Ascending aorta (tissue), 2 donors: ENCODE measurements at regions not wholly inside any gene's neighbourhood (a gene's known extent, or its start where the extent isn't known, plus 50 kb on each side); places are given as distances from the start of the nearest gene placed in this dataset.

Experiments used
- DNase-seq, 2 donors: peaks; one replicate each; pipeline ENCODE4 v3.0.0-alpha.2; 2019; ENCODE audit warnings: low spot score in 2 of 2
- H3K27ac ChIP-seq, 2 donors: fragments of 200-600 bp; sonication (generic); one replicate each; pipeline ENCODE4 v1.5.1; 2016 to 2017; ENCODE audit warnings: mild to moderate bottlenecking in 1 of 2
- H3K27me3 ChIP-seq: fragments of 200-600 bp; sonication (generic); one replicate; pipeline ENCODE4 v1.5.1; 2017
- H3K36me3 ChIP-seq, 2 donors: fragments of 200-600 bp; sonication (generic); one replicate each; pipeline ENCODE4 v1.5.1; 2016
- H3K4me1 ChIP-seq, 2 donors: fragments of 200-600 bp; sonication (generic); one replicate each; pipeline ENCODE4 v1.5.1; 2016 to 2017; ENCODE audit warnings: mild to moderate bottlenecking in 1 of 2
- H3K4me3 ChIP-seq, 2 donors: fragments of 200-600 bp; sonication (generic); one replicate each; pipeline ENCODE4 v1.5.1; 2016 to 2017; ENCODE audit warnings: mild to moderate bottlenecking in 1 of 2
- H3K9me3 ChIP-seq, 2 donors: fragments of 200-600 bp; sonication (generic); one replicate each; pipeline ENCODE4 v1.5.1; 2016
- CTCF ChIP-seq, 3 experiments: fragments of 200-600 bp in 2 of 3; fragments of 450-650 bp in 1 of 3; sonication (generic) in 2 of 3; IDR thresholded peaks; one replicate each; pipeline ENCODE4 v1.5.1; 2016 to 2019; ENCODE audit warnings: antibody characterized with exemption in 3 of 3, mild to moderate bottlenecking in 1 of 3, moderate library complexity in 1 of 3
- intact Hi-C: fragments of 100-400 bp; cut with DNase I; formaldehyde crosslinking; loops from one replicate; pipeline ENCODE4 v1.15.1; 2023

GRCh38 chr4:60042231-60042652 lies 1157.9 kb upstream of the ADGRL3 start:
- Histone ChIP-seq H3K36me3 (no peaks in the 10 kb centered on the region), H3K27ac (no peak overlapping the region), H3K27me3 (no peaks in the 10 kb centered on the region), H3K4me1 (no peaks in the 10 kb centered on the region), H3K9me3 (no peaks in the 10 kb centered on the region), H3K4me3 (no peak overlapping the region)
- DNase-seq = no peak
- TF ChIP-seq CTCF (IDR thresholded peaks at IDR 0.05) = no peak
- intact Hi-C loops = no loop called here

- no peak for TF ChIP-seq CTCF (IDR thresholded peaks at IDR 0.05)
- intact Hi-C loops = no loop called here
- Histone ChIP-seq H3K36me3 (no peaks in the 10 kb centered on the region), H3K27ac (no peak overlapping the region), H3K4me1 (no peaks in the 10 kb centered on the region), H3K4me3 (no peak overlapping the region), H3K27me3 (no peaks in the 10 kb centered on the region), H3K9me3 (no peaks in the 10 kb centered on the region)
- no peak for DNase-seq
Observed at GRCh38 chr4:60042941-60043340, 1157.2 kb upstream of the ADGRL3 start.

DNA sequence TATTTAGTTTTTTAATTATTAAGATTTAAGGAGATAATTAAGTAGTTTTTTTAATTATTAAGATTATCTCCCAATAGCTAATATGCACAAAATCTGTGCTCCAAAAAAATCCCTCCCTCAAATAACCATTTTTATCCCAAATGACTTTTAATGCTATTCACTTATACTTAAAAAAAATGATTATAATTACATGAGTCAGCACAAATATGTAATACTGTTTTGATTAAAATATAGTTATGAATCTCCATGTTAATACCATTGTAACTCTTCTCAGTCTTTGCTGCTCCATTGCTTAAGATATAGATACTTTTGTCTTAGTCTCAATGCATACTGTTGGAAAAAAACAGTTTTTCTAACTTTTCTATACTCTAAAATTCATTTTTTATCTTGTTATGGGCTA lies 1121.1 kb upstream of the ADGRL3 start:
- Histone ChIP-seq H3K4me1 (no peaks in the 10 kb centered on the region), H3K4me3 (no peak overlapping the region), H3K9me3 (no peaks in the 10 kb centered on the region), H3K36me3 (no peaks in the 10 kb centered on the region), H3K27me3 (no peaks in the 10 kb centered on the region), H3K27ac (no peak overlapping the region)
- no peak for DNase-seq
- intact Hi-C loops = no loop called here
- TF ChIP-seq CTCF (IDR thresholded peaks at IDR 0.05) = no peak

DNA sequence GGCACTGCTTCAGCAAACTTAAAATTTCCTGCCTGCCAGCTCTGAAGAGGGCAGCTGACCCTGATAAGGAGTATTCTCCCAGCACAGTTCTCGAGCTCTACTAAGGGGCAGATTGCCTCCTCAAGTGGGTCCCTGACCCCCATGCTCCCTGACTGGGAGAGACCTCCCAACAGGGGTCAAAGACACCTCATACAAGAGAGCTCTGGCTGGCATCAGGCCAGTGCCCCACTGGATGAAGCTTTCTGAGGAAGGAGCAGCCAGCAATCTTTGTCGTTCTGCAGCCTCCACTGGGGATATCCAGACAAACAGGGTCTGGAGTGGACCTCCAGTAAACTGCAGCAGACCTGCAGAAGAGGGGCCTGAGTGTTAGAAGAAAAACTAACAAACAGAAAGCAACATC lies 1118.3 kb upstream of the ADGRL3 start:
- Histone ChIP-seq H3K4me3 (no peak overlapping the region), H3K27ac (no peak overlapping the region), H3K27me3 (no peaks in the 10 kb centered on the region), H3K4me1 (no peaks in the 10 kb centered on the region), H3K36me3 (no peaks in the 10 kb centered on the region), H3K9me3 (no peaks in the 10 kb centered on the region)
- no peak for TF ChIP-seq CTCF (IDR thresholded peaks at IDR 0.05)
- no peak for DNase-seq
- intact Hi-C loops = no loop called here

- Histone ChIP-seq H3K4me1 (no peaks in the 10 kb centered on the region), H3K36me3 (no peaks in the 10 kb centered on the region), H3K9me3 (no peaks in the 10 kb centered on the region), H3K27me3 (no peaks in the 10 kb centered on the region), H3K4me3 (no peak overlapping the region), H3K27ac (no peak overlapping the region)
- TF ChIP-seq CTCF (IDR thresholded peaks at IDR 0.05) = no peak
- intact Hi-C loops = no loop called here
- DNase-seq = no peak
Observed at GRCh38 chr4:60088807-60089486, 1111.2 kb upstream of the ADGRL3 start.
